ENCODE measurements at regions not wholly inside any gene's neighbourhood (a gene's known extent, or its start where the extent isn't known, plus 50 kb on each side); places are given as distances from the start of the nearest gene placed in this dataset.

- TF ChIP-seq FOXP2 (optimal IDR thresholded peaks at IDR 0.05; ENCODE audit: borderline replicate concordance, extremely low read depth, extremely low read length, insufficient read depth) (no peak), SIN3A (IDR thresholded peaks at IDR 0.05; ENCODE audit: borderline replicate concordance, insufficient read depth, low read length) (no peak), POLR2AphosphoS5 (IDR thresholded peaks at IDR 0.05; ENCODE audit: low read depth, low read length) (no peak), REST (IDR thresholded peaks at IDR 0.05; ENCODE audit: insufficient read depth in 1 of 2, low read depth in 2 of 2, low read length in 2 of 2) (no peak), TAF1 (IDR thresholded peaks at IDR 0.05; ENCODE audit: borderline replicate concordance, insufficient read depth, low read length) (no peak)
Observed at GRCh38 chr6:11855743-11856142, 77.1 kb upstream of the ADTRP start.

- TF ChIP-seq POLR2AphosphoS5 (IDR thresholded peaks at IDR 0.05; ENCODE audit: low read depth, low read length) (no peak), TAF1 (IDR thresholded peaks at IDR 0.05; ENCODE audit: borderline replicate concordance, insufficient read depth, low read length) (no peak), REST (IDR thresholded peaks at IDR 0.05; ENCODE audit: insufficient read depth in 1 of 2, low read depth in 2 of 2, low read length in 2 of 2) (no peak), FOXP2 (optimal IDR thresholded peaks at IDR 0.05; ENCODE audit: borderline replicate concordance, extremely low read depth, extremely low read length, insufficient read depth) (no peak), SIN3A (IDR thresholded peaks at IDR 0.05; ENCODE audit: borderline replicate concordance, insufficient read depth, low read length) (no peak)
Observed at GRCh38 chr6:11854408-11855165, 76.0 kb upstream of the ADTRP start.

- no peak for TF ChIP-seq SIN3A (IDR thresholded peaks at IDR 0.05; ENCODE audit: borderline replicate concordance, insufficient read depth, low read length)
- no peak for TF ChIP-seq POLR2AphosphoS5 (IDR thresholded peaks at IDR 0.05; ENCODE audit: low read depth, low read length)
- TF ChIP-seq REST (IDR thresholded peaks at IDR 0.05; ENCODE audit: insufficient read depth in 1 of 2, low read depth in 2 of 2, low read length in 2 of 2): no peak
- no peak for TF ChIP-seq TAF1 (IDR thresholded peaks at IDR 0.05; ENCODE audit: borderline replicate concordance, insufficient read depth, low read length)
- no peak for TF ChIP-seq FOXP2 (optimal IDR thresholded peaks at IDR 0.05; ENCODE audit: borderline replicate concordance, extremely low read depth, extremely low read length, insufficient read depth)
Observed at GRCh38 chr6:11853678-11854407, 75.2 kb upstream of the ADTRP start.

- no peak for TF ChIP-seq SIN3A (IDR thresholded peaks at IDR 0.05; ENCODE audit: borderline replicate concordance, insufficient read depth, low read length)
Observed at GRCh38 chr6:11852061-11852651, 73.6 kb upstream of the ADTRP start.

GRCh38 chr6:11851387-11851786 is 72.8 kb upstream of the ADTRP start:
- TF ChIP-seq REST (IDR thresholded peaks at IDR 0.05; ENCODE audit: insufficient read depth in 1 of 2, low read depth in 2 of 2, low read length in 2 of 2): no peak
- TF ChIP-seq SIN3A (IDR thresholded peaks at IDR 0.05; ENCODE audit: borderline replicate concordance, insufficient read depth, low read length): no peak
- TF ChIP-seq POLR2AphosphoS5 (IDR thresholded peaks at IDR 0.05; ENCODE audit: low read depth, low read length): no peak
- no peak for TF ChIP-seq TAF1 (IDR thresholded peaks at IDR 0.05; ENCODE audit: borderline replicate concordance, insufficient read depth, low read length)
- TF ChIP-seq FOXP2 (optimal IDR thresholded peaks at IDR 0.05; ENCODE audit: borderline replicate concordance, extremely low read depth, extremely low read length, insufficient read depth): no peak
